ENCODE measurements at regions not wholly inside any gene's neighbourhood (a gene's known extent, or its start where the extent isn't known, plus 50 kb on each side); places are given as distances from the start of the nearest gene placed in this dataset.

DNA sequence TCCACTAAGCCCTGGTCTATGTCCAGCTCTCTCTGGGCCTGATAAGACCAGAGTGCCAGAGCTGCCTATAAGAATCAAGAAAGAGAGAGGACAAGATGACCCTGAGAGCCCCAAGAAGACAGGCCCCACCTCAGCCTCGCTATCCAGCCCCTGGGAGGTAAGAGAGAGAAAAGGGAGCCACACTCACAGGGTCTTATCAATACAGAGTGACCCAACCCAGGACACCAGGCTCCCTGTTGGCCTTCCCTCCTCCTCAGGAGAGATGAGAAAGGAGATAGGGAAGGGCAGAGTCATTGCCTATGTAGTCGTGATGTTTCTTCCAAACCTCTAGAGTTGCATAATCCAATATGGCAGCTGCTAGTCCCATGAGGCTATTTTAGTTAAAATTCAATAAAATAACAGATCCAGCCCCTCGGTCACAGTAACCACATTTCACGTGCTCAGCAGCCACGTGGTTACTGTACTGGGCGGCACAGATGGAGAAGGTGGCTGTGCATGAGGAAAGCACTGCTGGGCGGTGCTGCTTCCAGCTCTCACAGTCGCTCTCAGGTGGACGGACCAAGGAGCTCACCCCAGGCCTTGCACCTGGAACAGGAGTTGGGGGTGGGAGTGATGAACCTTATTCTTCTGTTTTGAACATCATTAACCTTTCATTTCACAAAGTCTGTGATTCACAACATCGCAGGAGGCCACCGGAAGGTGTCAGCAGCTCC lies 525.8 kb downstream of the SHQ1 start:
- WGBS (ENCODE audit: low lambda C conversion rate, missing lambda C conversion rate) = 96% methylated on average over 11 of the region's 11 CpGs
- H3K27me3 ChIP-seq = no peaks in the 10 kb centered on the region
- no peaks in the 10 kb centered on the region for H3K36me3 ChIP-seq (replicated peaks; ENCODE audit: insufficient read depth, low read depth)
- H3K4me3 ChIP-seq = no peak overlapping the region
- no peaks in the 10 kb centered on the region for H3K9me2 ChIP-seq (replicated peaks; ENCODE audit: insufficient read depth)
- no peak for TF ChIP-seq EZH2 (IDR thresholded peaks at IDR 0.05; ENCODE audit: borderline replicate concordance)
- TF ChIP-seq EZH2phosphoT487 (IDR thresholded peaks at IDR 0.05; ENCODE audit: low read depth, severe bottlenecking, unreplicated experiment) = no peak
- TF ChIP-seq, protein P1, sequence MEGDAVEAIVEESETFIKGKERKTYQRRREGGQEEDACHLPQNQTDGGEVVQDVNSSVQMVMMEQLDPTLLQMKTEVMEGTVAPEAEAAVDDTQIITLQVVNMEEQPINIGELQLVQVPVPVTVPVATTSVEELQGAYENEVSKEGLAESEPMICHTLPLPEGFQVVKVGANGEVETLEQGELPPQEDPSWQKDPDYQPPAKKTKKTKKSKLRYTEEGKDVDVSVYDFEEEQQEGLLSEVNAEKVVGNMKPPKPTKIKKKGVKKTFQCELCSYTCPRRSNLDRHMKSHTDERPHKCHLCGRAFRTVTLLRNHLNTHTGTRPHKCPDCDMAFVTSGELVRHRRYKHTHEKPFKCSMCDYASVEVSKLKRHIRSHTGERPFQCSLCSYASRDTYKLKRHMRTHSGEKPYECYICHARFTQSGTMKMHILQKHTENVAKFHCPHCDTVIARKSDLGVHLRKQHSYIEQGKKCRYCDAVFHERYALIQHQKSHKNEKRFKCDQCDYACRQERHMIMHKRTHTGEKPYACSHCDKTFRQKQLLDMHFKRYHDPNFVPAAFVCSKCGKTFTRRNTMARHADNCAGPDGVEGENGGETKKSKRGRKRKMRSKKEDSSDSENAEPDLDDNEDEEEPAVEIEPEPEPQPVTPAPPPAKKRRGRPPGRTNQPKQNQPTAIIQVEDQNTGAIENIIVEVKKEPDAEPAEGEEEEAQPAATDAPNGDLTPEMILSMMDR (IDR thresholded peaks at IDR 0.05; ENCODE audit: poor library complexity) = no peak
- H3K4me2 ChIP-seq = no peak overlapping the region
- no peaks in the 10 kb centered on the region for H3K9me3 ChIP-seq (ENCODE audit: low read depth)
- H3K79me2 ChIP-seq = no peaks in the 10 kb centered on the region
- H3K4me1 ChIP-seq (ENCODE audit: insufficient read depth) = peaks cover 17% of the 10 kb centered on the region
- no peaks in the 10 kb centered on the region for H4K20me1 ChIP-seq (ENCODE audit: insufficient read depth, poor library complexity, severe bottlenecking)
- no peak for DNase-seq (ENCODE audit: low spot score)
- no peak overlapping the region for H2AFZ ChIP-seq
- H3K27ac ChIP-seq = no peak overlapping the region

DNA sequence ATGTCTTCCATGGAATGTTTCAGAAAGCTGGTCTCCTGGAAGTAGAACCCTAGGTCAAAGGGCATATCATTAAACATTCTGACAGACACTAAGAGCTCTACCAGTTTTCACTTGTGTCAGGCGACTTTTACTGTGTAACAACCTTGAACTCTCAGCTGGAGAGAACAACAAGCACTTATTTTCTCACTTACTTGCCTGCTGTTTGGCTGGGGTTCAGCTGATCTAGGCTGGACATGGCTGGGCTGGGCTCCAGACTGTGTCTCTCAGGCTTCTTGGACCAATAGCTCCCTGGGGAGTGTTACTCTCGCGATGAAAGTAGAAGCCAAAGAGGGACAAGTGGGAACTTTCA lies 527.3 kb downstream of the SHQ1 start:
- Histone ChIP-seq H3K36me3 (replicated peaks; ENCODE audit: insufficient read depth, low read depth) (no peaks in the 10 kb centered on the region), H3K9me2 (replicated peaks; ENCODE audit: insufficient read depth) (no peaks in the 10 kb centered on the region), H4K20me1 (ENCODE audit: insufficient read depth, poor library complexity, severe bottlenecking) (no peaks in the 10 kb centered on the region), H3K4me1 (ENCODE audit: insufficient read depth) (peaks cover 22% of the 10 kb centered on the region), H3K27ac (no peak overlapping the region), H3K4me3 (no peak overlapping the region), H3K4me2 (no peak overlapping the region), H2AFZ (no peak overlapping the region), H3K79me2 (no peaks in the 10 kb centered on the region), H3K27me3 (no peaks in the 10 kb centered on the region), H3K9me3 (ENCODE audit: low read depth) (no peaks in the 10 kb centered on the region)
- 92% methylated on average over 3 of the region's 3 CpGs for WGBS (ENCODE audit: low lambda C conversion rate, missing lambda C conversion rate)
- TF ChIP-seq EZH2phosphoT487 (IDR thresholded peaks at IDR 0.05; ENCODE audit: low read depth, severe bottlenecking, unreplicated experiment) (no peak), EZH2 (IDR thresholded peaks at IDR 0.05; ENCODE audit: borderline replicate concordance) (no peak)
- TF ChIP-seq, protein P1 (IDR thresholded peaks at IDR 0.05; ENCODE audit: poor library complexity) = no peak
- DNase-seq (ENCODE audit: low spot score) = no peak

DNA sequence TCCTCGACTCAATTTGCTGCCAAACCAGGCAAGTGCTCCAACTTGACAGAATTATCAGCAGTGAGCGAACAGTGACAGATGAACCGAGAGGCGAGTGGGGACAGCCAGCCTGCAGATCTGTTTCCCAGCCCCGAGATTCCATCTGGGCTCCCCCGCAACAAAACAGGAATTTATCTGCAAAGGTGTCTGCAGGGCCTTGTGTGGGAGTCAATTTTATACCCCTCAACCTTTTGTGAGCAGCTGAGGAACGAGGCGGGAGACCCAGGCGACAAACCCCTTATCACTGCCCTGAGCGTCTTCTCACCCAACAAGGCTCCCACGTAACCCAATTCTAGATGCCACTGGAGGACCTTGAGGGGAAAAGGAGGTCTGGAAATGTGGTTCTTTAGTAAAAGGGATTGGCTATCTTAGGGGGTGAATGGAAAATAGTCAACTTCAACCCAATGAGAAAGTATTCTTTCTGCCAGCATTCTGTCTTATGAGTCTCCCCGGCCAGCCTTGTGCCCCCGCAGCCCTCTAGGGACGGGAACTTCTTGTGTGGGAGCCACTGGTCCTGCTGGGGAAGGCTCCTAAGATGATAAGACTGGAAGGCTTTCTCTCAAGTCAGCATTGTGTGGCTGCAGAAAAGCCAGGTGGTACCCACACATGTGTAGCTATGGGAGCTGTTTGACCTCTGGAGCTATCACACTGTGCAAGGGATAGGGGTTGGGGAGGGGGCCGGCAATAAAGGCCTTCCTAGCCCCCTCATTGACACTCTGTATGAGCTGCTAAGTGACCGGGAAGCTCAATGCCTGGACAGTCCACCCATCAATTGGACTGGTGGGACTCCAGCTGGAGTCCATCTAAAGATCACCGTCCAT lies 527.9 kb downstream of the SHQ1 start:
- no peak overlapping the region for H3K4me2 ChIP-seq
- no peak for DNase-seq (ENCODE audit: low spot score)
- H4K20me1 ChIP-seq (ENCODE audit: insufficient read depth, poor library complexity, severe bottlenecking) = no peaks in the 10 kb centered on the region
- no peaks in the 10 kb centered on the region for H3K9me2 ChIP-seq (replicated peaks; ENCODE audit: insufficient read depth)
- no peak overlapping the region for H3K27ac ChIP-seq
- no peaks in the 10 kb centered on the region for H3K9me3 ChIP-seq (ENCODE audit: low read depth)
- TF ChIP-seq EZH2 (IDR thresholded peaks at IDR 0.05; ENCODE audit: borderline replicate concordance) = no peak
- TF ChIP-seq, protein P1 (IDR thresholded peaks at IDR 0.05; ENCODE audit: poor library complexity) = no peak
- TF ChIP-seq EZH2phosphoT487 (IDR thresholded peaks at IDR 0.05; ENCODE audit: low read depth, severe bottlenecking, unreplicated experiment) = no peak
- H2AFZ ChIP-seq = no peak overlapping the region
- H3K79me2 ChIP-seq = no peaks in the 10 kb centered on the region
- peaks cover 22% of the 10 kb centered on the region for H3K4me1 ChIP-seq (ENCODE audit: insufficient read depth)
- 88% methylated on average over 17 of the region's 17 CpGs for WGBS (ENCODE audit: low lambda C conversion rate, missing lambda C conversion rate)
- H3K4me3 ChIP-seq = no peak overlapping the region
- H3K36me3 ChIP-seq (replicated peaks; ENCODE audit: insufficient read depth, low read depth) = no peaks in the 10 kb centered on the region
- no peaks in the 10 kb centered on the region for H3K27me3 ChIP-seq

Measured in hepatocyte (in vitro differentiated cells).